Endothelial cell of umbilical vein (primary cell): ENCODE measurements at regions not wholly inside any gene's neighbourhood (a gene's known extent, or its start where the extent isn't known, plus 50 kb on each side); places are given as distances from the start of the nearest gene placed in this dataset.

Experiments used
- EZH2 ChIP-seq: IDR thresholded peaks from 2 replicates; pipeline ENCODE4 v1.6.1; 2012; ENCODE audit warnings: borderline replicate concordance, low read depth, mild to moderate bottlenecking, moderate library complexity, low read length, inconsistent platforms; ENCODE audit not compliant: severe bottlenecking
- FOS ChIP-seq: IDR thresholded peaks from 2 replicates; pipeline ENCODE4 v1.6.1; 2011; ENCODE audit warnings: mild to moderate bottlenecking, low read length, moderate library complexity, borderline replicate concordance; ENCODE audit not compliant: insufficient read depth
- GATA2 ChIP-seq: IDR thresholded peaks from 2 replicates; pipeline ENCODE4 v1.7.0; 2011; ENCODE audit warnings: low read depth, mild to moderate bottlenecking, moderate library complexity, mixed read lengths, low read length; ENCODE audit not compliant: insufficient read length, insufficient read depth
- MYC ChIP-seq: IDR thresholded peaks from one replicate; pipeline ENCODE4 v1.6.1; 2011; ENCODE audit warnings: mild to moderate bottlenecking, low read depth, low read length
- POLR2A ChIP-seq: IDR thresholded peaks from 2 replicates; pipeline ENCODE4 v1.6.1; 2012; ENCODE audit warnings: low read depth, mild to moderate bottlenecking, control low read depth, low read length
- POLR2AphosphoS5 ChIP-seq: IDR thresholded peaks from 2 replicates; pipeline ENCODE4 v1.6.1; 2012; ENCODE audit warnings: low read depth, mild to moderate bottlenecking, control low read depth, low read length, moderate library complexity; ENCODE audit not compliant: insufficient read depth
- TF ChIP-seq, protein P1 (sequence below), 2 donors: IDR thresholded peaks; 1 replicate in 1 of 2; 2 replicates in 1 of 2; pipeline ENCODE4 v1.5.1; 2011; ENCODE audit warnings: low read length in 2 of 2, mild to moderate bottlenecking in 2 of 2, moderate library complexity in 2 of 2, control low read depth in 1 of 2, inconsistent platforms in 1 of 2, low read depth in 1 of 2; ENCODE audit not compliant: insufficient read depth in 1 of 2; ENCODE audit errors: extremely low read depth in 1 of 2
- TF ChIP-seq, protein P2 (sequence below): IDR thresholded peaks from 2 replicates; pipeline ENCODE4 v1.6.1; 2011; ENCODE audit not compliant: insufficient read depth, insufficient read length

GRCh38 chr1:162912061-162912667 is 51.2 kb upstream of the CCDC190 start:
- TF ChIP-seq, protein P1, sequence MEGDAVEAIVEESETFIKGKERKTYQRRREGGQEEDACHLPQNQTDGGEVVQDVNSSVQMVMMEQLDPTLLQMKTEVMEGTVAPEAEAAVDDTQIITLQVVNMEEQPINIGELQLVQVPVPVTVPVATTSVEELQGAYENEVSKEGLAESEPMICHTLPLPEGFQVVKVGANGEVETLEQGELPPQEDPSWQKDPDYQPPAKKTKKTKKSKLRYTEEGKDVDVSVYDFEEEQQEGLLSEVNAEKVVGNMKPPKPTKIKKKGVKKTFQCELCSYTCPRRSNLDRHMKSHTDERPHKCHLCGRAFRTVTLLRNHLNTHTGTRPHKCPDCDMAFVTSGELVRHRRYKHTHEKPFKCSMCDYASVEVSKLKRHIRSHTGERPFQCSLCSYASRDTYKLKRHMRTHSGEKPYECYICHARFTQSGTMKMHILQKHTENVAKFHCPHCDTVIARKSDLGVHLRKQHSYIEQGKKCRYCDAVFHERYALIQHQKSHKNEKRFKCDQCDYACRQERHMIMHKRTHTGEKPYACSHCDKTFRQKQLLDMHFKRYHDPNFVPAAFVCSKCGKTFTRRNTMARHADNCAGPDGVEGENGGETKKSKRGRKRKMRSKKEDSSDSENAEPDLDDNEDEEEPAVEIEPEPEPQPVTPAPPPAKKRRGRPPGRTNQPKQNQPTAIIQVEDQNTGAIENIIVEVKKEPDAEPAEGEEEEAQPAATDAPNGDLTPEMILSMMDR (IDR thresholded peaks at IDR 0.05; ENCODE audit: extremely low read depth in 1 of 2, insufficient read depth in 1 of 2, low read depth in 1 of 2, low read length in 2 of 2), result no peak
- no peak for TF ChIP-seq EZH2
- TF ChIP-seq, protein P2, sequence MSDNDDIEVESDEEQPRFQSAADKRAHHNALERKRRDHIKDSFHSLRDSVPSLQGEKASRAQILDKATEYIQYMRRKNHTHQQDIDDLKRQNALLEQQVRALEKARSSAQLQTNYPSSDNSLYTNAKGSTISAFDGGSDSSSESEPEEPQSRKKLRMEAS, result no peak
- no peak for TF ChIP-seq POLR2AphosphoS5
- TF ChIP-seq MYC, result no peak
- no peak for TF ChIP-seq POLR2A
- TF ChIP-seq FOS, result no peak
- TF ChIP-seq GATA2, result no peak
